Neuron (in vitro differentiated cells): ENCODE measurements at regions not wholly inside any gene's neighbourhood (a gene's known extent, or its start where the extent isn't known, plus 50 kb on each side); places are given as distances from the start of the nearest gene placed in this dataset.

Experiments
- H2AFZ ChIP-seq: one replicate; pipeline ENCODE4 v1.6.1; 2013; ENCODE audit warnings: low read depth, mild to moderate bottlenecking, inconsistent platforms, low read length, moderate library complexity
- H3K27me3 ChIP-seq: one replicate; pipeline ENCODE4 v1.6.1; 2013; ENCODE audit warnings: low read length; ENCODE audit not compliant: insufficient read depth
- H3K36me3 ChIP-seq: one replicate; pipeline ENCODE4 v1.6.1; 2013; ENCODE audit warnings: low read length; ENCODE audit not compliant: insufficient read depth
- H3K4me1 ChIP-seq: one replicate; pipeline ENCODE4 v1.6.1; 2013; ENCODE audit warnings: low read length; ENCODE audit not compliant: insufficient read depth
- H3K4me3 ChIP-seq: 2 replicates; pipeline ENCODE4 v1.5.1; 2013; ENCODE audit warnings: mild to moderate bottlenecking, low read length, moderate library complexity
- H3K9me3 ChIP-seq: one replicate; pipeline ENCODE4 v1.6.1; 2013; ENCODE audit warnings: low read length

DNA sequence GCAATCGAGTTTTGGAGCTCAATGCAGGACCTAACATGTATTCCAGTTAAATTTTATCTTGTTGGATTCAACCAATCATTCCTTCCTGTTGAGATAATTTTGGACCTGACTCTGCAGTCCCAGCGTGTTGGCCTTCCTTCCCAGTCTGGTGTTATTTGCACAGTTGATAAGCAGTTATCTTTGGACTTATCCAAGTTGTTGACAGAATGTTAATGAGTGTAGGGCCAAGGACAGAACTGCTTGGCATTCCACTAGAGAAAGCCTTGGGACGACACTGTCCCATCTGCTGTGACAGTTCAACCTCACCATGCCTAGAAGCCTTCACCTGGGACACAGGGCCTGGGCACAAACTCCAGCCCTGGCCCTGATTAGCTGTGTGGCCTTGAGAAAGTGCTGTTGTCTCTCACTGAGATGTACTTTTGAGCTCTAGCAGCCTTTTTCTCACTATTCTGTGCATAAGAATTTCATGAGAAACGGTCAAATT lies 104.1 kb upstream of the SLC25A33 start:
- Histone ChIP-seq H2AFZ (no peak overlapping the region), H3K27me3 (no peaks in the 10 kb centered on the region), H3K4me1 (no peaks in the 10 kb centered on the region), H3K9me3 (no peaks in the 10 kb centered on the region), H3K4me3 (no peak overlapping the region), H3K36me3 (no peaks in the 10 kb centered on the region)

DNA sequence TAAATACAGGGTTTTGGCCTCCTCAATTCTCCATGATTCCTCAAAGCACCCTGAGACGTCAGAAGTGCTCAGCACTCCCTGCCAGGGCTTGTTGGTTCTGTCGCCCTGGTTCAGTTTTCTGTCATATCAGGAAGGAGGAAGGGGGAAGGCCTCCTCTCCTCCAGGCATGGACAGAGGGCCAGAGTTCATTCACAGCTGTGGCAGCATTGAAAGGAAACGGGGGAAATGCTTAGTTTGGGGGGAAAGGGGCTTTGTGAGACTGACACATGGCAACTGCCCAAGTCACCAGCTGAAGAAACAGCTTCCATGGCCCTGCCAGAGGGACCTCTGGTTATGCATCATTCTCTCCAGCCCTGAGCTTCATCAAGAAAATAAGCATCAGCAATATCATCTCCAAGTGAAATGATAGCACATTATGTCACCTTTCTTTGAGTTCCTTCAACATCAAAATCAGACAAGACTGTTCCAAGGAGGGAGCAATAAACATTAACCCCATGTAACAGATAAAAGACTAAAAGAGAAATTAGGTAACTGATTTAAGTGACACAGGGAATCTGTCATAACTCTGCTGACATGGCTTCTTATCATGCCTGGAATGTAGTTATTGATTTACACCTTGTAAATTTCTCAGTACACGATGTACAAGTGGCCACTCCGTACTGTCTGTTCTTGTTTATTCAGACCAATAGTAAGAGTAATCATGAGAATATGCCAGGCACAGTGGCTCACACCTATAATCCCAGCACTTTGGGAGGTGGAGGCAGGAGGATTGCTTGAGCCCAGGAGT lies 103.2 kb upstream of the SLC25A33 start:
- Histone ChIP-seq H2AFZ (no peak overlapping the region), H3K36me3 (no peaks in the 10 kb centered on the region), H3K4me1 (no peaks in the 10 kb centered on the region), H3K4me3 (no peak overlapping the region), H3K27me3 (no peaks in the 10 kb centered on the region), H3K9me3 (no peaks in the 10 kb centered on the region)

DNA sequence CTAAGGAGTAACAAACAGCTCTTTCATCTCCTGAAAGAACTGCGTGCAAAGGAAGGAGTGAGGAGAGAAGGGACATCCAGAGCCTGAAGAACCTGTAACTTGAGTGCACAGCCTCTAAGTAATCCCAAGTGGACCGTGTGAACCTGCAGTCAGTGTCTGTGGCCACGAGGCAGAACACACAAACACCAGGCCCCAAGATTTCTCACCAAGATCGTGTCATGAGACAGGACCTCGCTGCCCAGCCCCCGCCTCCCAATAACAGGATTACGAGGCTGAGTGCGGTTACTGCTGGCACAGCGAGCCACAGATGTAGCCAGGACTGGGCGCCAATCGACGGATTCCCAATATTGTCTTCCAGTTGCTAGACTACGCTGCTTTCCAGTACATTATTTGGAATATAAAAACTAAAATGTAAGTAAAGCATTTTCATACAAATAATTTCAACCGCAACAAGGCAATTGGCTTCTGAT lies 101.3 kb upstream of the SLC25A33 start:
- no peaks in the 10 kb centered on the region for H3K4me1 ChIP-seq
- no peaks in the 10 kb centered on the region for H3K9me3 ChIP-seq
- no peaks in the 10 kb centered on the region for H3K27me3 ChIP-seq
- no peaks in the 10 kb centered on the region for H3K36me3 ChIP-seq
- no peak overlapping the region for H3K4me3 ChIP-seq
- no peak overlapping the region for H2AFZ ChIP-seq

DNA sequence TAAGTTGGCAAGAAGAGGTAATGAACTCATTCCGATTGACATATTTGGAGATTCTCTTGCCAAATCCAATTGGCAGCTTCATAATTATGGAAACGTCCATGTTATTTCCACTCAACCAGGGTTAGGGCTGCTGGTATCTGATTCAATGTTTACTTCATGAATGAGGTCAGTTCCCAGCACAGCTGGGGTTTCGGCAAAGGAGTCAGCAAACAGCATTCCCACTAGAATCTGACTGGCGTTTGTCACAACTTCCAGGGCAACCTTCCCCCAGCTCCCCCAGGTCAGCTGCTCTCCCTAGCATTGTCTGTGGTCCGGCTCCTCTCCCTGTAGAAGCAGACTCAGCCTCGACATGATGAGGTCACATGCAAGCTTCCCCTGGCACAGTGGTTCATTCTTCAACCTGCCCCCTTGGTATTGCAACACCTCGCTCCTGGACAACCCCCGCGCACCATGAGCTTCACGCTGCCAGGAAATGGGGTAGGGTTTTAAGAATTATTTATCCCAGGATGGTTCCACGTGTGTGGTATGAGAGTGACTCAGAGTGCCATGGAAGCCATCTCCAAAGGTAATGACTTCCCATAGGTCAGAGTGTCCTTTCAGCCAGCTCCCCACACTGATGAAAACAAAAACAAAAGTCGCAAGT lies 100.7 kb upstream of the SLC25A33 start:
- no peak overlapping the region for H2AFZ ChIP-seq
- no peaks in the 10 kb centered on the region for H3K27me3 ChIP-seq
- H3K4me1 ChIP-seq = no peaks in the 10 kb centered on the region
- no peak overlapping the region for H3K4me3 ChIP-seq
- no peaks in the 10 kb centered on the region for H3K36me3 ChIP-seq
- no peaks in the 10 kb centered on the region for H3K9me3 ChIP-seq

DNA sequence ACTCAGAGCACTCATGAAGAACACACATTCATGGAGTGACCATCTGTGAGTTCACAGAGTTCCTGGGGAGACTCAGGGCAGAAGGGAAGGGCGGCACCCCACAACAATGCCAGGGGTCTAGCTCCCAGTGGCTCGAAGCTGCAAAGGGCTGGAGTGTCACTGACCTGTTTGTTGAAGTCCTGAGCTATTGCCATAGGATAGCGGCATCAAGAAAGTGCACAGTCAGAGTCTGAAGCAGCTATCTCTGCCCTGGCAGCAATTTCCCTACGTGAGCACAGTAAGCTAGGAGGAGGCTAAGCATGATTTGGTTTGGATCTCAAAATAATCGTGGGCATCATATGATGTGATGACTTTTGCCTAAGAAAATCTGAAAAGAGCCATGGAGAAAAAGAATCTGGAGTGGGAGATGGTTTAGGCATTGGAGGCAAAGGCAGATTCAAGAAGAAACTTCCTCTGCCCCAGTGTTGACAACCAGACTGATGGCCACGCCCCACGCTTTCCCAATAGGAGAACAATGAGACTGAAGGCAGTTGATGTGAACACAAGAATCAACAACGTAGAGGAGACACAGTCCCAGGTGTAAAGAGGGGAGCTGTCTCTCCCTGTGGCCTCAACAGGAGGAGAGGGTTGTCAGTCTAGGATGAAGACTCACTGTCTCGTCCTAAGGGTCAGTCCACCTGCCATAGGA lies 100.0 kb upstream of the SLC25A33 start:
- Histone ChIP-seq H3K27me3 (no peaks in the 10 kb centered on the region), H3K36me3 (no peaks in the 10 kb centered on the region), H2AFZ (no peak overlapping the region), H3K4me1 (peaks cover 6% of the 10 kb centered on the region), H3K4me3 (no peak overlapping the region), H3K9me3 (no peaks in the 10 kb centered on the region)

DNA sequence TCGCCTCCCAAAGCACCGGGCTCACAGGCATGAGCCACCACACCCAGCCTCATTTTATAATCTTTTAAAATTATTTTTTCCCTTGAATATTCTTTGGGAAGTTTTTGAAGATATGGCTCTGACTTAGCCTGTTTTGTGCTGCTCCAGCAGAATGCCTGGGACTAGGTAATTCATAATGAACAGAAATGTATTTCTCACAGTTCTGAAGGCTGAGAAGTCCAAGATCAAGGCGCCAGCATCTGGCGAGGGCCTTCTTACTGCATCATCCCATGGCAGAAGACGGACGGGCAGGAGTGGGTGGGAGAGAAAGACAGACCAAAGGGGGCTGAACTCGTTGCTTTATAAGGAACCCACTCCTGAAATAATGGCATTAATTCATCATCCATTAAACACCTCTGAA lies 99.0 kb upstream of the SLC25A33 start:
- H3K4me1 ChIP-seq = peaks cover 11% of the 10 kb centered on the region
- no peak overlapping the region for H3K4me3 ChIP-seq
- no peaks in the 10 kb centered on the region for H3K9me3 ChIP-seq
- no peak overlapping the region for H2AFZ ChIP-seq
- no peaks in the 10 kb centered on the region for H3K27me3 ChIP-seq
- H3K36me3 ChIP-seq = no peaks in the 10 kb centered on the region

DNA sequence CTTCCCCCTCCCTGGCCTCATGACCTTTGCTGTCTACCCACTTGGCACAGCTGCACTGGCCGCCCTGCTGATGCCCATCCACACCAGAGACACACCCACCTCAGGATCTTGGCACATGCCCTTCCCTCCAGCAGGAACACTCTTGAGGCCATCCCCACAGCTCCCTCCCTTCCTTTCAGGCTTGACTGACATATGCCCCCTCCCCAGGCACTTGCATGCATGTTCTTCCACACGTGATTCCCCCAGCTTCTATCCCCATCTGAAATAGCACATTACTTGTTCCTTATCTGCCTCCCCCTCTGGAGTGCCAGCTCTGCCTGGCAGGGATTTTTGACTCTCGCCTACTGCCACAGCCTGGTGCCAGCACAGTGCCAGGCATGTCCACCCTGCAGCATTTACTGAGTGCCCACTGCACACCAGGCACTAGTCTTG lies 98.5 kb upstream of the SLC25A33 start:
- Histone ChIP-seq H3K27me3 (no peaks in the 10 kb centered on the region), H3K9me3 (no peaks in the 10 kb centered on the region), H3K36me3 (no peaks in the 10 kb centered on the region), H2AFZ (no peak overlapping the region), H3K4me3 (no peak overlapping the region), H3K4me1 (peaks cover 11% of the 10 kb centered on the region)

DNA sequence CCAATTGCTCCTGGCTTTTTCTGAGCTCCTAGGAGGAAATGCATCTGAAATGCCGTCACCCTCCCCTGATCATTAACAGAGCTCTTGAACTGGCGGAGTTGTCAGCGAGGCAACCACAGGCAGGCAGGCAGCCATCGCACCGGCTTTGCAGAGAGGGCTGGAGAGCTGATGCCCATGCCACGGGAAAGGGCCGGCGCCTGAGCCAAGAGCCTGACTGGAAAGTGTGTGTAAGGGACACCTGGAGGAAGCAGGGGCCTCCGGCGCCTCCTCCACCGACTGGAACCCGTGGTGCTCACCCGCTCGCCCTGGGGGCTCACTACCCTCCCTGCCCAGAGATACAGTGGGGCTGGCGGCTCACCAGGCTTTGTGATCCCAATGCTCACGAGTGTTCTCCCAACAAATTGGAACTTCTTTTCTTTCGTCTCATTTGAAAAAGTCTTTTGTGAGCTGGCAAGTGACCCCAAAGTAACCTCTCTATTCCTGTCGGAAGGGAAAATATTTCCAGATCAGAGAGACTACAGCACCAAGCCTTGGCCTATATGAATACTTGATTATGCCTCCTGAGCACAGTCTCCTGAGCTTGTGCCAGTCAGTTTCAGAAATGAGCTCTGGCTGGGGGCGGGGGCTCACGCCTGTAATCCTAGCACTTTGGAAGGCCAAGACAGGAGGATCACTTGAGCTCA lies 97.7 kb upstream of the SLC25A33 start:
- Histone ChIP-seq H3K4me1 (peaks cover 11% of the 10 kb centered on the region), H3K4me3 (no peak overlapping the region), H3K9me3 (no peaks in the 10 kb centered on the region), H2AFZ (no peak overlapping the region), H3K36me3 (no peaks in the 10 kb centered on the region), H3K27me3 (no peaks in the 10 kb centered on the region)

DNA sequence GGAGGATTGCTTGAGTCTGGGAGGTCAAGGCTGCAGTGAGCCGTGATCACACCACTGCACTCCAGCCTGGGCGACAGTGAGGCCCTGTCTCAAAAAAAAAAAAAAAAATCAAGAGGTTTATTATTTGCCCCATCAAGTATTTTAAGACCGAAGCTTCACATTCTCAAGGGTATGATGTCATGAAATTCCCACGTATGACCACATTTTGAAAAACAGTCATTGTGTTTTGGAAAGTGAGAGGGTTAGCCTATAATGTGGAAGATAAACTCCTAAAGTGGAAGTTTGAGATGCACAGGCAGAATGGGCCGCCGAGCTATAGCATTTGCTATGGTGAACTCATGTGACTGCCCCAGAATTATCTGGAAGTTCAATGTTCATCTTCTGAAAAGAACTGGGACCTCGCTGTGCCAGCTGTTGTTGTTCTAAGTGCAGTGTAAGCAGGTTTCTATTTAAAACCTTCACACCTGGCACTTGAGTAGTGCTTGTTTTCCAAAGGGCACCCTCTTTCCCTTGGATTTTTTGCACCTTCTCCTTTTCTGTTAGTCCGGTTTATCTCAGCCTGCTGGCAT lies 96.9 kb upstream of the SLC25A33 start:
- Histone ChIP-seq H3K4me1 (peaks cover 11% of the 10 kb centered on the region), H3K36me3 (no peaks in the 10 kb centered on the region), H3K27me3 (no peaks in the 10 kb centered on the region), H3K9me3 (no peaks in the 10 kb centered on the region), H2AFZ (no peak overlapping the region), H3K4me3 (no peak overlapping the region)

DNA sequence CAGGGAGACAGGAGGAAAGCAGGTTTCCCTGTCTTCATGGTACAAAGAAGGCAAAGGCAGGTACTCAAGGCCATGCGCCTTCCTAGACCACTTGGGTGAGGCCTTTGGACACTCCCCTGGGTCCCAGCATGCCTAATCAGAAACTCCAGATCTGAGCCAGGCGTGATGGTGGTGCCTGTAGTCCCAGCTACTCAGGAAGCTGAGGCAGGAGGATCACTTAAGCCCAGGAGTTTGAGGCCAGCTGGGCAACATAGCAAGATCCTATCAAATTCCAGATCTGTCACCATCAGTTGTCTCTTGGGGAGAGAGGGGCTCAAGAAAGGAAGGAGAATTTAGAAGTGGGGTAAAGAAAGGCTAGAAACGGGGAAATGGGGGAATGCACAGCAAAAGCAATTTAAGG lies 96.3 kb upstream of the SLC25A33 start:
- no peaks in the 10 kb centered on the region for H3K27me3 ChIP-seq
- no peaks in the 10 kb centered on the region for H3K36me3 ChIP-seq
- no peaks in the 10 kb centered on the region for H3K9me3 ChIP-seq
- no peak overlapping the region for H2AFZ ChIP-seq
- H3K4me1 ChIP-seq = peaks cover 11% of the 10 kb centered on the region
- H3K4me3 ChIP-seq = no peak overlapping the region

DNA sequence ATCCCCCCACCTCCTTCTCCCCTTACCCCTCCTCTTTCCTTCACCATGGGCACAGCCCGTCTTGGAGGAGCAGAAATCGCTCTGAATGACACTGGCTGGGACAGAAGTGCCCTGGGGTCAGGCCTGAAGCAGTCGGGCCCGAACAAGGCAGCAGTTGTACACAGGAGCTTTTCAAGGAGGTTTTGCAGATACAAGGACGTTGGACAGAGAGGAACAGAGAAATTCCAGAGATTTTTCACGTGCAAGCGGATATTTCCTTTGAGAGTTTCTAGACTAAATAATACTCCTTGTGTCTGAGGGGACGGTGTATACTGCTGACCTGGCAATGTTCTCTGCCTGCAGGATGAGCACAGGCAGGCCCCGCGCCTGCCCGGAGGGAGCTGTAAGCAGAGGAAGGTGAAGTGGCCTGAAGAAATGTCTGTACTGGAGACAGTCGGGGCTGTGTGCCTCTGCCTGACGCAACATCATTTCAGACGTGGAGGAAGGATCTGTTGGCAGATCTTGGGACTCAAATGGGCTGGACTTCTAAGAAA lies 95.3 kb upstream of the SLC25A33 start:
- peak overlapping the region; percentile 70 for H2AFZ ChIP-seq
- no peaks in the 10 kb centered on the region for H3K36me3 ChIP-seq
- peaks cover 15% of the 10 kb centered on the region for H3K4me1 ChIP-seq
- H3K4me3 ChIP-seq = no peak overlapping the region
- H3K27me3 ChIP-seq = no peaks in the 10 kb centered on the region
- no peaks in the 10 kb centered on the region for H3K9me3 ChIP-seq

DNA sequence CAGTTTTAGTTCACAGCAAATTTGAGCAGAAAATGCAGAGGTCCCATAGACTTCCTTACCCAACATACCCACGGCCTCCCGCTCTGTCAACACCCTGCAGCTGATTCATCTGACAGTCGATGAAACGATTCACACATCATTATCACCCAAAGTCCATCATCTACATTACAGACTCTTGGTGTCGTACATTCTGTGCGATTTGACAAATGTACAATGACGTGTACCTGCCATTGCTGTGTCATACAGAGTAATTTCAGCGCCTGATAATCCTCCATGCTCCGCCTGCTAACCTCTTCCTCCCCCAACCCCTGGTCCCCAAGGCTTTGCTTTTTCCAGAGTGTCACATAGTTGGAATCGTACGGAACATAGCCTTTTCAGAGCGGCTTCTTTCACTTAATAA lies 94.7 kb upstream of the SLC25A33 start:
- Histone ChIP-seq H2AFZ (no peak overlapping the region), H3K4me1 (peaks cover 15% of the 10 kb centered on the region), H3K36me3 (no peaks in the 10 kb centered on the region), H3K27me3 (no peaks in the 10 kb centered on the region), H3K9me3 (no peaks in the 10 kb centered on the region), H3K4me3 (no peak overlapping the region)
